Keratinocyte (primary cell): ENCODE measurements at regions not wholly inside any gene's neighbourhood (a gene's known extent, or its start where the extent isn't known, plus 50 kb on each side); places are given as distances from the start of the nearest gene placed in this dataset.

Experiments used
- DNase-seq: peaks from one replicate; pipeline ENCODE4 v3.0.0-alpha.2; 2011; ENCODE audit warnings: low read depth, missing footprints, low spot score
- FAIRE-seq: peaks from 2 replicates; lab custom pipeline; 2011; peaks lifted over from hg19 to GRCh38; lab: Jason Lieb, UNC
- H2AFZ ChIP-seq: 2 replicates; pipeline ENCODE4 v1.6.0; 2012; ENCODE audit warnings: low read length, control low read depth, inconsistent platforms; ENCODE audit not compliant: control insufficient read depth
- H3K27ac ChIP-seq: 2 replicates; pipeline ENCODE4 v1.5.1; 2011; ENCODE audit warnings: low read length; ENCODE audit not compliant: control insufficient read depth, insufficient read depth
- H3K27me3 ChIP-seq: 3 replicates; pipeline ENCODE4 v1.6.0; 2011; ENCODE audit warnings: low read length; ENCODE audit not compliant: control insufficient read depth, insufficient read depth; ENCODE audit errors: extremely low read depth
- H3K36me3 ChIP-seq, 2 experiments: 2 replicates in 1 of 2; 3 replicates in 1 of 2; pipeline ENCODE4 v1.5.1; 2011; ENCODE audit warnings: low read length in 2 of 2, mild to moderate bottlenecking in 1 of 2; ENCODE audit not compliant: control insufficient read depth in 2 of 2, insufficient read depth in 2 of 2; ENCODE audit errors: extremely low read depth in 1 of 2
- H3K4me1 ChIP-seq: 3 replicates; pipeline ENCODE4 v1.5.1; 2011; ENCODE audit warnings: low read length; ENCODE audit not compliant: control insufficient read depth, insufficient read depth; ENCODE audit errors: extremely low read depth
- H3K4me2 ChIP-seq: 3 replicates; pipeline ENCODE4 v1.6.0; 2011; ENCODE audit warnings: low read depth, low read length; ENCODE audit not compliant: control insufficient read depth, insufficient read depth; ENCODE audit errors: extremely low read depth
- H3K4me3 ChIP-seq, 3 experiments: fragments of 200-600 bp in 1 of 3; sonication (generic) in 1 of 3; 2 replicates in 2 of 3; 3 replicates in 1 of 3; pipeline ENCODE4 v1.5.1; 2011 to 2016; ENCODE audit warnings: low read length in 3 of 3, mild to moderate bottlenecking in 3 of 3, control low read depth in 2 of 3, inconsistent platforms in 1 of 3, low read depth in 1 of 3, mixed read lengths in 1 of 3, mixed run types in 1 of 3, moderate library complexity in 1 of 3; ENCODE audit not compliant: control insufficient read depth in 2 of 3, insufficient read depth in 2 of 3; ENCODE audit errors: extremely low read depth in 1 of 3
- H3K79me2 ChIP-seq: 2 replicates; pipeline ENCODE4 v1.6.0; 2012; ENCODE audit warnings: low read length; ENCODE audit not compliant: control insufficient read depth, insufficient read depth
- H3K9ac ChIP-seq: 3 replicates; pipeline ENCODE4 v1.6.0; 2011; ENCODE audit warnings: low read length; ENCODE audit not compliant: control insufficient read depth, insufficient read depth; ENCODE audit errors: extremely low read depth
- H3K9me1 ChIP-seq: 3 replicates; pipeline ENCODE4 v1.6.0; 2011; ENCODE audit warnings: low read length; ENCODE audit not compliant: control insufficient read depth, insufficient read depth; ENCODE audit errors: extremely low read depth
- H3K9me3 ChIP-seq: 2 replicates; pipeline ENCODE4 v1.5.1; 2012; ENCODE audit warnings: low read depth, low read length; ENCODE audit not compliant: control insufficient read depth
- H4K20me1 ChIP-seq: 3 replicates; pipeline ENCODE4 v1.6.0; 2011; ENCODE audit warnings: low read length; ENCODE audit not compliant: control insufficient read depth, insufficient read depth; ENCODE audit errors: extremely low read depth
- EZH2 ChIP-seq: IDR thresholded peaks from one replicate; pipeline ENCODE4 v1.6.1; 2012; ENCODE audit warnings: inconsistent platforms, mild to moderate bottlenecking, low read length, moderate library complexity
- dilution Hi-C: fragments of 300-500 bp; cut with MboI; formaldehyde crosslinking; loops from one replicate; pipeline ENCODE4 v1.7.0; 2020; ENCODE audit warnings: low sequenced_read_pairs; ENCODE audit not compliant: extremely low pct_ligation_motif_present
- TF ChIP-seq, protein P1 (sequence below), 3 experiments: IDR thresholded peaks in 1 of 3; conservative IDR thresholded peaks in 1 of 3; optimal IDR thresholded peaks in 1 of 3; 2 replicates in 2 of 3; 3 replicates in 1 of 3; pipeline versions ENCODE3 to v1.5.1; 2011; ENCODE audit warnings: low read length in 3 of 3, mild to moderate bottlenecking in 3 of 3, moderate library complexity in 2 of 3, control low read depth in 1 of 3, inconsistent platforms in 1 of 3; ENCODE audit not compliant: insufficient read depth in 2 of 3; ENCODE audit errors: extremely low read depth in 1 of 3

GRCh38 chr4:3672465-3672831 is 93.7 kb upstream of the ADRA2C start:
- no peak overlapping the region for H2AFZ ChIP-seq
- no peak overlapping the region for H3K4me3 ChIP-seq
- dilution Hi-C loops, result no loop called here
- no peaks in the 10 kb centered on the region for H4K20me1 ChIP-seq
- FAIRE-seq, result no peak
- no peak overlapping the region for H3K9ac ChIP-seq
- no peaks in the 10 kb centered on the region for H3K4me1 ChIP-seq
- no peaks in the 10 kb centered on the region for H3K9me1 ChIP-seq
- TF ChIP-seq, protein P1, sequence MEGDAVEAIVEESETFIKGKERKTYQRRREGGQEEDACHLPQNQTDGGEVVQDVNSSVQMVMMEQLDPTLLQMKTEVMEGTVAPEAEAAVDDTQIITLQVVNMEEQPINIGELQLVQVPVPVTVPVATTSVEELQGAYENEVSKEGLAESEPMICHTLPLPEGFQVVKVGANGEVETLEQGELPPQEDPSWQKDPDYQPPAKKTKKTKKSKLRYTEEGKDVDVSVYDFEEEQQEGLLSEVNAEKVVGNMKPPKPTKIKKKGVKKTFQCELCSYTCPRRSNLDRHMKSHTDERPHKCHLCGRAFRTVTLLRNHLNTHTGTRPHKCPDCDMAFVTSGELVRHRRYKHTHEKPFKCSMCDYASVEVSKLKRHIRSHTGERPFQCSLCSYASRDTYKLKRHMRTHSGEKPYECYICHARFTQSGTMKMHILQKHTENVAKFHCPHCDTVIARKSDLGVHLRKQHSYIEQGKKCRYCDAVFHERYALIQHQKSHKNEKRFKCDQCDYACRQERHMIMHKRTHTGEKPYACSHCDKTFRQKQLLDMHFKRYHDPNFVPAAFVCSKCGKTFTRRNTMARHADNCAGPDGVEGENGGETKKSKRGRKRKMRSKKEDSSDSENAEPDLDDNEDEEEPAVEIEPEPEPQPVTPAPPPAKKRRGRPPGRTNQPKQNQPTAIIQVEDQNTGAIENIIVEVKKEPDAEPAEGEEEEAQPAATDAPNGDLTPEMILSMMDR (optimal IDR thresholded peaks at IDR 0.05 in 1 of 3, IDR thresholded peaks at IDR 0.05 in 1 of 3, conservative IDR thresholded peaks at IDR 0.05 in 1 of 3; ENCODE audit: extremely low read depth in 1 of 3, insufficient read depth in 2 of 3, low read length in 3 of 3), result no peak
- TF ChIP-seq EZH2, result no peak
- no peaks in the 10 kb centered on the region for H3K27me3 ChIP-seq
- no peak overlapping the region for H3K27ac ChIP-seq
- H3K36me3 ChIP-seq, result no peaks in the 10 kb centered on the region
- no peak overlapping the region for H3K4me2 ChIP-seq
- H3K79me2 ChIP-seq, result no peaks in the 10 kb centered on the region
- no peak for DNase-seq
- H3K9me3 ChIP-seq, result peaks cover 3% of the 10 kb centered on the region

DNA sequence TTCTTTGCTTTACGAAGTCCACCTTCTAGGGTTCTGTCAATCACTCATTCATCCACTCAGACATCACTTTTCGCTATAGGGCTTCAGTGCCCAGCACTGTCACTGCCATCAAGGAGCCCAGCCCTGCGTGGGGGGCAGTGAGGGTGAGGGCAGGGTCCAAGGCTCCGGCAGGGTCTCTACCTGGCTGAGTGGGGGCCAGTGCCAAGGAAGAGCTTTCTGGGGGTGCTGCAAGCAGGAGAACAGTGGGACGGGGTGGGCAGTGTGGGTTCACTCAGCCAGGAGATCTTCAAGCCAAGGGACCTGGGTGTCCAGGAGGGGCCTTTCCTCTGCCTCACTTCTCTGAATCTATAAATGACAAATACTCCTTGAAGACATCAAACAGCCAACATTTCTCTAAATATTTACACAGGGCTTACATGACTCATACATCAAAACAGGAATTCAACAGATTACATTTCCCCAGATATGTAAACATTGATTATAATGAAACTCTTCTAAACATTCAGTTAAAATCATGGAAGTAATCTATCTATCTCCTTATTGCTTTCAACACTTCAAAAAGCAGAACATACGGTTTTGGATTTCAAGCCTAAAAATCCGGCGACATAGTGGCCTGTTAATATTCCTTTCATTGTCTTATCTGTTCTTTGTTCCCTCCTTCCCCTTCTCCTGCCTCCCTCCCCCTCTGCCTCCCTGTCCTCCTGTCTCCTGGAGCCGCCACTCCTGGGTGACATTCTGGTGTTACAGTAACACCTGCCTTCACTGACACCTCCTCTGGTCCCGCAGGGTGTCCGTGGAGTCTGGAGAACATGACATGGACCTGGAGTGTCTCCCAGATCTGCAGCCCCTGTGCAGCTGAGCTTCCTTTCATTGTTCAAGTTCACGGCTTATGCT is 94.4 kb upstream of the ADRA2C start:
- H3K79me2 ChIP-seq, result no peaks in the 10 kb centered on the region
- no peak overlapping the region for H3K4me3 ChIP-seq
- TF ChIP-seq EZH2, result no peak
- TF ChIP-seq, protein P1 (optimal IDR thresholded peaks at IDR 0.05 in 1 of 3, IDR thresholded peaks at IDR 0.05 in 1 of 3, conservative IDR thresholded peaks at IDR 0.05 in 1 of 3; ENCODE audit: extremely low read depth in 1 of 3, insufficient read depth in 2 of 3, low read length in 3 of 3), result no peak
- H2AFZ ChIP-seq, result no peak overlapping the region
- no peaks in the 10 kb centered on the region for H3K27me3 ChIP-seq
- no peak overlapping the region for H3K27ac ChIP-seq
- FAIRE-seq (no peak), DNase-seq (no peak)
- no peak overlapping the region for H3K4me2 ChIP-seq
- no peaks in the 10 kb centered on the region for H3K9me1 ChIP-seq
- dilution Hi-C loops, result no loop called here
- no peaks in the 10 kb centered on the region for H3K4me1 ChIP-seq
- no peaks in the 10 kb centered on the region for H3K36me3 ChIP-seq
- H3K9ac ChIP-seq, result no peak overlapping the region
- H4K20me1 ChIP-seq, result no peaks in the 10 kb centered on the region
- peaks cover 5% of the 10 kb centered on the region for H3K9me3 ChIP-seq
